ENCODE measurements at regions not wholly inside any gene's neighbourhood (a gene's known extent, or its start where the extent isn't known, plus 50 kb on each side); places are given as distances from the start of the nearest gene placed in this dataset.
A peak's percentile ranks its signal among the peaks of the same experiment; 100 is the strongest.

DNA sequence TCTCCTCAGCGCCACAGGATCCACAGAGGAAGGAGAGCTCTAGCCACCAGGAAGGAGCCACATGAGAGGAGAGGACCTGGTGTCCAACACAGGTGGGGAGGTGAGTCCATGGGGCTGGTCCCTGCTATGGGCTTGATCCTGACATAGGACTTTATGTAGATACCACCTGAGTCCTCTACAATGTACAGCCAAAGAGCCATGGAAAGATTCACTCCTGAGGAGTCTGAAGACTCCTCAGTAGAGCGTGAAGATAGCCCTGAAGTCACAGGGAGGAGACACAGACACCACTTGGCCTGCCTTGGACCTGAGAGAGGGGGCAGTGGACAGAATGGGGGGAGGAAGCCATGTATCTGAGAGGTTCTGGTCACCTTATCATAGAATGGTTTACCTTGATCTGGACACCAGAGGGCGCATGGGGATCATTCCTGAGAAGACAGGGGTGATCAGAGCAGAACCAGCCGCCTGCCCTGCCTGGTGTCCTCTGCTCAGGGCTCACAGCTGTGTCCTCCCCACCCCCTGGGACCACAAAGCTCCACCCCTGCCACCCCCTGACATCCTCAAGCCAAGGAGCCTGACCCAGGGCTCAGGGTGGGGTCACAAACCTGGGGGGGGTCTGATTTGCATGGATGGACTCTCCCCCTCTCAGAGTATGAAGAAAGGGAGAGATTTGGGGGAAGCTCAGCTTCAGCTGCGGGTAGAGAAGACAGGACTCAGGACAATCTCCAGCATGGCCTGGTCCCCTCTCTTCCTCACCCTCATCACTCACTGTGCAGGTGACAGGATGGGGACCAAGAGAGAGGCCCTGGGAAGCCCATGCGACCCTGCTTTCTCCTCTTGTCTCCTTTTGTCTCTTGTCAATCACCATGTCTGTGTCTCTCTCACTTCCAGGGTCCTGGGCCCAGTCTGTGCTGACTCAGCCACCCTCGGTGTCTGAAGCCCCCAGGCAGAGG lies 77.0 kb downstream of the ZNF280B start (continued):
- TF ChIP-seq, protein P1, sequence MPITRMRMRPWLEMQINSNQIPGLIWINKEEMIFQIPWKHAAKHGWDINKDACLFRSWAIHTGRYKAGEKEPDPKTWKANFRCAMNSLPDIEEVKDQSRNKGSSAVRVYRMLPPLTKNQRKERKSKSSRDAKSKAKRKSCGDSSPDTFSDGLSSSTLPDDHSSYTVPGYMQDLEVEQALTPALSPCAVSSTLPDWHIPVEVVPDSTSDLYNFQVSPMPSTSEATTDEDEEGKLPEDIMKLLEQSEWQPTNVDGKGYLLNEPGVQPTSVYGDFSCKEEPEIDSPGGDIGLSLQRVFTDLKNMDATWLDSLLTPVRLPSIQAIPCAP (CRISPR knock-in tag; IDR thresholded peaks at IDR 0.05; ENCODE audit: borderline replicate concordance) = 0 out of 2 replicates have a peak, but pooled peaks have one; percentile 65
- no peak for TF ChIP-seq ZNF217 (CRISPR knock-in tag; IDR thresholded peaks at IDR 0.05)
- TF ChIP-seq ESRRA (IDR thresholded peaks at IDR 0.05; ENCODE audit: borderline replicate concordance, low read depth) = no peak
- TF ChIP-seq RBM25 (IDR thresholded peaks at IDR 0.05; ENCODE audit: low read depth, low read length, severe bottlenecking) = no peak
- TF ChIP-seq, protein P2, sequence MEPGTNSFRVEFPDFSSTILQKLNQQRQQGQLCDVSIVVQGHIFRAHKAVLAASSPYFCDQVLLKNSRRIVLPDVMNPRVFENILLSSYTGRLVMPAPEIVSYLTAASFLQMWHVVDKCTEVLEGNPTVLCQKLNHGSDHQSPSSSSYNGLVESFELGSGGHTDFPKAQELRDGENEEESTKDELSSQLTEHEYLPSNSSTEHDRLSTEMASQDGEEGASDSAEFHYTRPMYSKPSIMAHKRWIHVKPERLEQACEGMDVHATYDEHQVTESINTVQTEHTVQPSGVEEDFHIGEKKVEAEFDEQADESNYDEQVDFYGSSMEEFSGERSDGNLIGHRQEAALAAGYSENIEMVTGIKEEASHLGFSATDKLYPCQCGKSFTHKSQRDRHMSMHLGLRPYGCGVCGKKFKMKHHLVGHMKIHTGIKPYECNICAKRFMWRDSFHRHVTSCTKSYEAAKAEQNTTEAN (CRISPR knock-in tag; IDR thresholded peaks at IDR 0.05) = no peak
- no peak for TF ChIP-seq PCBP1 (IDR thresholded peaks at IDR 0.05; ENCODE audit: low read depth, low read length, poor library complexity, severe bottlenecking)
- TF ChIP-seq, protein P3, sequence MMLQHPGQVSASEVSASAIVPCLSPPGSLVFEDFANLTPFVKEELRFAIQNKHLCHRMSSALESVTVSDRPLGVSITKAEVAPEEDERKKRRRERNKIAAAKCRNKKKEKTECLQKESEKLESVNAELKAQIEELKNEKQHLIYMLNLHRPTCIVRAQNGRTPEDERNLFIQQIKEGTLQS (IDR thresholded peaks at IDR 0.05) = no peak
- TF ChIP-seq, protein P3 (CRISPR knock-in tag; conservative IDR thresholded peaks at IDR 0.05) = peak; percentile 16; the same call in 1 of the 2 replicates
- no peak for TF ChIP-seq ZNF79 (CRISPR knock-in tag; IDR thresholded peaks at IDR 0.05; ENCODE audit: low read depth)
- peak; percentile 54; the same call in 1 of the 2 replicates for TF ChIP-seq ZNF143 (CRISPR knock-in tag; IDR thresholded peaks at IDR 0.05)
- TF ChIP-seq POLR2AphosphoS5 (IDR thresholded peaks at IDR 0.05; ENCODE audit: control insufficient read depth, insufficient read depth, low read depth, low read length) = no peak
- TF ChIP-seq, protein P4, sequence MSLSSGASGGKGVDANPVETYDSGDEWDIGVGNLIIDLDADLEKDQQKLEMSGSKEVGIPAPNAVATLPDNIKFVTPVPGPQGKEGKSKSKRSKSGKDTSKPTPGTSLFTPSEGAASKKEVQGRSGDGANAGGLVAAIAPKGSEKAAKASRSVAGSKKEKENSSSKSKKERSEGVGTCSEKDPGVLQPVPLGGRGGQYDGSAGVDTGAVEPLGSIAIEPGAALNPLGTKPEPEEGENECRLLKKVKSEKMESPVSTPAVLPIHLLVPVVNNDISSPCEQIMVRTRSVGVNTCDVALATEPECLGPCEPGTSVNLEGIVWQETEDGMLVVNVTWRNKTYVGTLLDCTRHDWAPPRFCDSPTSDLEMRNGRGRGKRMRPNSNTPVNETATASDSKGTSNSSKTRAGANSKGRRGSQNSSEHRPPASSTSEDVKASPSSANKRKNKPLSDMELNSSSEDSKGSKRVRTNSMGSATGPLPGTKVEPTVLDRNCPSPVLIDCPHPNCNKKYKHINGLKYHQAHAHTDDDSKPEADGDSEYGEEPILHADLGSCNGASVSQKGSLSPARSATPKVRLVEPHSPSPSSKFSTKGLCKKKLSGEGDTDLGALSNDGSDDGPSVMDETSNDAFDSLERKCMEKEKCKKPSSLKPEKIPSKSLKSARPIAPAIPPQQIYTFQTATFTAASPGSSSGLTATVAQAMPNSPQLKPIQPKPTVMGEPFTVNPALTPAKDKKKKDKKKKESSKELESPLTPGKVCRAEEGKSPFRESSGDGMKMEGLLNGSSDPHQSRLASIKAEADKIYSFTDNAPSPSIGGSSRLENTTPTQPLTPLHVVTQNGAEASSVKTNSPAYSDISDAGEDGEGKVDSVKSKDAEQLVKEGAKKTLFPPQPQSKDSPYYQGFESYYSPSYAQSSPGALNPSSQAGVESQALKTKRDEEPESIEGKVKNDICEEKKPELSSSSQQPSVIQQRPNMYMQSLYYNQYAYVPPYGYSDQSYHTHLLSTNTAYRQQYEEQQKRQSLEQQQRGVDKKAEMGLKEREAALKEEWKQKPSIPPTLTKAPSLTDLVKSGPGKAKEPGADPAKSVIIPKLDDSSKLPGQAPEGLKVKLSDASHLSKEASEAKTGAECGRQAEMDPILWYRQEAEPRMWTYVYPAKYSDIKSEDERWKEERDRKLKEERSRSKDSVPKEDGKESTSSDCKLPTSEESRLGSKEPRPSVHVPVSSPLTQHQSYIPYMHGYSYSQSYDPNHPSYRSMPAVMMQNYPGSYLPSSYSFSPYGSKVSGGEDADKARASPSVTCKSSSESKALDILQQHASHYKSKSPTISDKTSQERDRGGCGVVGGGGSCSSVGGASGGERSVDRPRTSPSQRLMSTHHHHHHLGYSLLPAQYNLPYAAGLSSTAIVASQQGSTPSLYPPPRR (CRISPR knock-in tag; IDR thresholded peaks at IDR 0.05; ENCODE audit: borderline replicate concordance) = no peak
- TF ChIP-seq ZNF316 (IDR thresholded peaks at IDR 0.05) = no peak
